Loucy (cell line): ENCODE measurements at regions not wholly inside any gene's neighbourhood (a gene's known extent, or its start where the extent isn't known, plus 50 kb on each side); places are given as distances from the start of the nearest gene placed in this dataset.

Experiments
- CTCF ChIP-seq: fragments of 200-600 bp; sonication (generic); conservative IDR thresholded peaks from 2 replicates; pipeline ENCODE4 v1.5.1; 2014; ENCODE audit warnings: mild to moderate bottlenecking, antibody characterized with exemption, low read length
- EZH2phosphoT487 ChIP-seq: fragments of 200-600 bp; IDR thresholded peaks from 2 replicates; pipeline ENCODE4 v1.6.1; 2018; ENCODE audit warnings: antibody characterized with exemption, mild to moderate bottlenecking, moderate library complexity, borderline replicate concordance

- no peak for TF ChIP-seq CTCF
- no peak for TF ChIP-seq EZH2phosphoT487
Observed at GRCh38 chr3:72348357-72348756, 499.9 kb downstream of the SHQ1 start.
